ENCODE measurements at regions not wholly inside any gene's neighbourhood (a gene's known extent, or its start where the extent isn't known, plus 50 kb on each side); places are given as distances from the start of the nearest gene placed in this dataset.

GRCh38 chr7:131042269-131043160 lies 285.2 kb upstream of the MKLN1 start:
- TF ChIP-seq CTCF (IDR thresholded peaks at IDR 0.05), result no peak
- no peak for TF ChIP-seq POLR2A (IDR thresholded peaks at IDR 0.05)

All from Peyer's patch (tissue), 4 donors.